RWPE1 (cell line): ENCODE measurements at regions not wholly inside any gene's neighbourhood (a gene's known extent, or its start where the extent isn't known, plus 50 kb on each side); places are given as distances from the start of the nearest gene placed in this dataset.
"Not testable (repeated sequence)": the region's sequence is repeated elsewhere in the genome, so short reads cannot be mapped to it uniquely, and the experiment has no call there.

ENCODE experiments used
- CTCF ChIA-PET: fragments of 350-600 bp; sonication (Branson Sonifier 250); formaldehyde crosslinking; extraction: SDS; loops from one replicate; lab custom pipeline; 2021; lab: Yijun Ruan, JAX
- POLR2A ChIA-PET: fragments of 400-600 bp; formaldehyde crosslinking; extraction: SDS; loops from one replicate; lab custom pipeline; 2020; ENCODE audit warnings: antibody characterized with exemption; ENCODE audit not compliant: low non-redundant PET; lab: Yijun Ruan, JAX
- DNase-seq: peaks from one replicate; pipeline ENCODE4 v3.0.0; 2012; ENCODE audit warnings: low spot score
- H3K27ac ChIP-seq: fragments of 450-650 bp; 2 replicates; pipeline ENCODE4 v1.5.1; 2017
- CTCF ChIP-seq: fragments of 450-650 bp; conservative IDR thresholded peaks from 2 replicates; pipeline ENCODE4 v1.5.1; 2017; ENCODE audit warnings: low read depth, mild to moderate bottlenecking

DNA sequence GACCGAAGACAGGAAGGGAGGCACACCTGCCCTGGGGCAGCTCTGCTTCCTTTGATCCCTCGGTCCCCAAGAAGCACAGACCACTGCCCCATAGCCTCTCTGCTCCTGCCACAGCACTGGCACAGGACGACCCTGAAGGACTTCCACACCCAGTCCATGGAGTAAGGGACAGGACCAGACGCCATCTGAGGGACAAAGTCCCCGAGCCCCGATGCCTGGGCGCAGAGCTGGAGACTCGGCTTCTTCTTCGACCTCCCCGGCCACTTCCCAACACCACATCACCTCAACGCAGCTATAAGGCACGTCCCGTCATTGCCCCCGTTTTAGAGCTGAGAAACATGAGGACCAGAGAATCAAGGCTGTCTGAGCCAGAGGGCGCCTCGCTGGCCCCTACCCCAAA is 310.5 kb downstream of the BRD1 start:
- CTCF ChIA-PET = no interaction called here
- no peak overlapping the region for H3K27ac ChIP-seq
- no peak for DNase-seq
- POLR2A ChIA-PET = no interaction called here
- TF ChIP-seq CTCF = no peak

- no peak for TF ChIP-seq CTCF
- ChIA-PET CTCF (no interaction called here), POLR2A (no interaction called here)
- no peak overlapping the region for H3K27ac ChIP-seq
- DNase-seq = no peak
Measured at GRCh38 chr22:49515475-49515874, 312.2 kb downstream of the BRD1 start.

DNA sequence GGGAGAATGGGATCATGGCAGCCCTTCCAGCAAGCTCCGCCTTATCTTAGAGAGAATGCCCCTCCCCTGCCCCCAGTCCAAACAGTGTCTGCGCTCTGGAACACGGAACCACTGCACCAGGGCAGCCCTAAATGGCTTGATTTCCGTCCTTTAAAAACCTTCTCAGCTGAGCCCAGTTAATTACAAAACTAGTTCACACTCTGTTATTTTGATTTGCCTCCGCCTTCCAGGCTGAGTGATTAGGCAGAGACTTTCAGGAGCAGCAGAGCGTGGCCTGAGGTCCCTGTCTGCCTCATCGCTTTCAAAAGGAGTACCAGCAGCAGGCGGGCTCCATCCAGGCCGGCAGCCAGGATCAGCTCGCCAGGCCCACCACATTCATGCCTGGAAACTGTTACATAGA is 313.0 kb downstream of the BRD1 start:
- ChIA-PET POLR2A (no interaction called here), CTCF (no interaction called here)
- DNase-seq = no peak
- no peak for TF ChIP-seq CTCF
- no peak overlapping the region for H3K27ac ChIP-seq

GRCh38 chr22:49514211-49514610 is 313.5 kb downstream of the BRD1 start:
- TF ChIP-seq CTCF = no peak
- H3K27ac ChIP-seq = no peak overlapping the region
- no peak for DNase-seq
- ChIA-PET CTCF (no interaction called here), POLR2A (no interaction called here)

DNA sequence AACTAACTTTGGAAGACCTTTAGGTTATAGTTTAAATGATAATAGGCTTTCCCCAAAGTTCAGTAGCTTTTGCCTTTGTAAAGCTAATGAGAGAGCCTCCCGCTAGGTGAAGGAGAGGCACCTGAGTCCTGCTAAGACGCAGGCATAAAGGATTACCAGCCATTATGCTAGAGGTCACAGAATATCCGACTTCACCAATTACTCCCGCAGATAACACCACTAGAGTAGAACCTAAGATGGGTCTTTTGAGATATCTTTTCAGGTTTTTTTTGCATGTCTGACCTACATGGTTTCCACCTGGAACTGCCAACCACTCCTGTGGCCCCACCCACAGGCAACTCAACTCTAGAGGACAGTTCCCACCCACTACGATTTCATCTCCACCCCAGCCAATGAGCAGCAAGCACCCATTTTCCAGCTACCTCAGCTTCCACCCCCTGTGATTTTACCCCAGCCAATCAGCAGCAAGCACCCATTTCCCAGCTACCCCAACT is 314.3 kb downstream of the BRD1 start:
- POLR2A ChIA-PET = no interaction called here
- no peak overlapping the region for H3K27ac ChIP-seq
- no peak for TF ChIP-seq CTCF
- no peak for DNase-seq
- CTCF ChIA-PET = no interaction called here

DNA sequence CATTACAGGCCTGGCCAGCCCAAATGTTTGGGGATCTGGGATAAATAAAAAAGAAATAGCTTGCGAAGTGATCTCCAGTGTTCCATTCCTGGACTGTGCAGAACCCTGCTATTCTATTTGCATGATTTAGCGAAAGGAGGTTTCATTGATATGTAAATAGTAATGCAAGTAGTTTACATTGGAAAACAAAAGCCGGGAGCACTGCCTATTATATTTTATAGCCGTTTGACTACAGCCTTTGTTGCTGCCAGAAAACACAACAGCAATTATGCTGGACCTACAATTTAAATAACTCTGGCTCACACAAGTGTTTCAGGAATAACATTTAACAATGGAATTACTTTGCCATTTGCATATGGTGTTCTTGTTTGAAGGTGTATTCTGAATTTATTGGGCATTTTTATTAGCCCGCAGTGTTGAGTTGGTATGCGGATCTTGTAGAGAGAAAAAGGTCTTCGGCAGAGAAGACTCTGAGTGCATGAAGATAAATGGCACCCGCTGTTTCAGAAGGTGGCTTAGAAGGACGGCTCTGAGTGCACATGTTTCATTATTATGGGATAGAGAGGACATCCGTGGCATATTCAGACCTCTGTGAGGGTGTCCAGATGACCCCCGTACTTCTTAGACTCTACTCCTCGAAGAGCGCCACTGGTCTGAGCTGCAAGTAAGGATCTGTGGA is 315.0 kb downstream of the BRD1 start:
- CTCF ChIA-PET = no interaction called here
- DNase-seq = no peak
- no peak overlapping the region for H3K27ac ChIP-seq
- TF ChIP-seq CTCF = no peak
- POLR2A ChIA-PET = no interaction called here

DNA sequence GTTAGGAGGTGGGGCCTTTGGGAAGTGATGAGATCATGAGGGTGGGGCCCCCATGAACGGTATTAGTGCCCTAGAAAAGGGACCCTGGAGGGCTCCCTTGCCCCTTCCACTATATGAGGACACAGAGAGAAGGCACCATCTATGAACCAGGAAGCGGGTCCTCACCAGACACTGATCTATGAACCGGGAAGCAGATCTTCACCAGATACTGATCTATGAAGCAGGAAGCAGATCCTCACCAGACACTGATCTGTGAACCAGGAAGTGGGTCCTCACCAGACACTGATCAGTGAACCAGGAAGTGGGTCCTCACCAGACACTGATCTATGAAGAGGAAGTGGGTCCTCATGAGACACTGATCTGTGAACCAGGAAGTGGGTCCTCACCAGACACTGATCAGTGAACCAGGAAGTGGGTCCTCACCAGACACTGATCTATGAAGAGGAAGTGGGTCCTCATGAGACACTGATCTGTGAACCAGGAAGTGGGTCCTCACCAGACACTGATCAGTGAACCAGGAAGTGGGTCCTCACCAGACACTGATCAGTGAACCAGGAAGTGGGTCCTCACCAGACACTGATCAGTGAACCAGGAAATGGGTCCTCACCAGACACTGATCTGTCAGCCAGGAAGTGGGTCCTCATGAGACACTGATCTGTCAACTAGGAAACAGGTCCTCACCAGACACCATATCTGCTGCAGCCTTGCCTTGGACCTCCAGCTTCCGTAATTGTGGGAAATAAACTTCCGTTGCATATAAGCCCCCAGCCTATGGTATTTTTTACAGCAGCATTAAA is 316.1 kb downstream of the BRD1 start:
- DNase-seq, POLR2A ChIA-PET, CTCF ChIA-PET, H3K27ac ChIP-seq: not testable (repeated sequence)
